Smooth muscle cell (in vitro differentiated cells): ENCODE measurements at regions not wholly inside any gene's neighbourhood (a gene's known extent, or its start where the extent isn't known, plus 50 kb on each side); places are given as distances from the start of the nearest gene placed in this dataset.
"Not testable (repeated sequence)": the region's sequence is repeated elsewhere in the genome, so short reads cannot be mapped to it uniquely, and the experiment has no call there.

Experiments
- DNase-seq: peaks from one replicate; lab custom pipeline; 2025; ENCODE audit not compliant: unreplicated experiment; lab: John Stamatoyannopoulos, UW
- H2AFZ ChIP-seq: fragments of 200-600 bp; sonication (generic); 2 replicates; pipeline ENCODE4 v1.6.0; 2016; ENCODE audit warnings: antibody characterized with exemption, low read depth, mild to moderate bottlenecking
- H3F3A ChIP-seq: fragments of 200-600 bp; sonication (generic); 2 replicates; pipeline ENCODE4 v1.6.0; 2017; ENCODE audit warnings: antibody characterized with exemption, low read depth
- H3K27ac ChIP-seq: fragments of 200-600 bp; sonication (generic); 2 replicates; pipeline ENCODE4 v1.5.1; 2016; ENCODE audit warnings: low read depth, mild to moderate bottlenecking
- H3K27me3 ChIP-seq: fragments of 200-600 bp; sonication (generic); 2 replicates; pipeline ENCODE4 v1.6.1; 2016; ENCODE audit warnings: low read depth, mild to moderate bottlenecking
- H3K36me3 ChIP-seq: fragments of 200-600 bp; sonication (generic); 2 replicates; pipeline ENCODE4 v1.5.1; 2016; ENCODE audit warnings: low read depth
- H3K4me1 ChIP-seq: fragments of 200-600 bp; sonication (generic); 2 replicates; pipeline ENCODE4 v1.5.1; 2016; ENCODE audit warnings: low read depth
- H3K4me2 ChIP-seq: fragments of 200-600 bp; sonication (generic); 2 replicates; pipeline ENCODE4 v1.6.0; 2016; ENCODE audit warnings: mild to moderate bottlenecking
- H3K4me3 ChIP-seq: fragments of 200-600 bp; sonication (generic); 2 replicates; pipeline ENCODE4 v1.5.1; 2016; ENCODE audit warnings: mild to moderate bottlenecking
- H3K79me2 ChIP-seq: fragments of 200-600 bp; sonication (generic); 2 replicates; pipeline ENCODE4 v1.6.0; 2016; ENCODE audit warnings: low read depth, mild to moderate bottlenecking
- H3K9ac ChIP-seq: fragments of 200-600 bp; sonication (generic); 2 replicates; pipeline ENCODE4 v1.6.0; 2016; ENCODE audit warnings: low read depth
- H3K9me3 ChIP-seq: fragments of 200-600 bp; sonication (generic); replicated peaks from 2 replicates; pipeline ENCODE4 v1.5.1; 2016; ENCODE audit warnings: low read depth
- H4K20me1 ChIP-seq: fragments of 200-600 bp; sonication (generic); 2 replicates; pipeline ENCODE4 v1.6.0; 2016; ENCODE audit warnings: low read depth
- WGBS: methylation state at CpG from one replicate; pipeline ENCODE4 v1.1.7; 2016; ENCODE audit warnings: low lambda C conversion rate; 5-methylcytosine and 5-hydroxymethylcytosine counted together
- TF ChIP-seq, protein P1 (sequence below): fragments of 200-600 bp; sonication (generic); IDR thresholded peaks from 2 replicates; pipeline ENCODE4 v1.5.1; 2017; ENCODE audit warnings: borderline replicate concordance, mild to moderate bottlenecking, antibody characterized with exemption; ENCODE audit not compliant: insufficient read depth, poor library complexity, severe bottlenecking

DNA sequence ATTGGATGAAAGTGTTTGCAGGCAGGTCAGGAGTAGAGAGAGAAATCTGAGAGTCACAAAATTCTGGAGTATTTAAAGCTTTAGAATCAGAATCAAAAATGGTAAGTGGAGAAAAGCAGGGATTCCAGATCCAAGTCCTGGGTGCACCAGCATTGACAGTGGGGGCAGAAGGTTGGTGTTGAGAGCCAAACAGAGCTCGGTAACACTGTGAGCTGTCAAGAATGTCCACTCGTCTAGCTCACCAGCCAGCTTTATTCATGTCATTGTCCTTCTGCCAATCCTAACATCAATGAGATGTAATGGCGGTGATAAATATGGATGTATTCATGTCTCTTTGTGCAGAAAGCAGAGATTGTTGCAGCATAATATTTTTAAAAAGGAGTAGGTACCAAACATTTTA, 128.8 kb downstream of the KLF6 start:
- Histone ChIP-seq H3K36me3 (no peaks in the 10 kb centered on the region), H3K79me2 (no peaks in the 10 kb centered on the region), H3K4me2 (no peak overlapping the region), H3F3A (no peaks in the 10 kb centered on the region), H3K4me3 (no peak overlapping the region), H3K9me3 (no peaks in the 10 kb centered on the region), H4K20me1 (no peaks in the 10 kb centered on the region), H3K9ac (no peak overlapping the region), H2AFZ (no peak overlapping the region), H3K27me3 (no peaks in the 10 kb centered on the region), H3K27ac (no peak overlapping the region), H3K4me1 (peaks cover 10% of the 10 kb centered on the region)
- TF ChIP-seq, protein P1, sequence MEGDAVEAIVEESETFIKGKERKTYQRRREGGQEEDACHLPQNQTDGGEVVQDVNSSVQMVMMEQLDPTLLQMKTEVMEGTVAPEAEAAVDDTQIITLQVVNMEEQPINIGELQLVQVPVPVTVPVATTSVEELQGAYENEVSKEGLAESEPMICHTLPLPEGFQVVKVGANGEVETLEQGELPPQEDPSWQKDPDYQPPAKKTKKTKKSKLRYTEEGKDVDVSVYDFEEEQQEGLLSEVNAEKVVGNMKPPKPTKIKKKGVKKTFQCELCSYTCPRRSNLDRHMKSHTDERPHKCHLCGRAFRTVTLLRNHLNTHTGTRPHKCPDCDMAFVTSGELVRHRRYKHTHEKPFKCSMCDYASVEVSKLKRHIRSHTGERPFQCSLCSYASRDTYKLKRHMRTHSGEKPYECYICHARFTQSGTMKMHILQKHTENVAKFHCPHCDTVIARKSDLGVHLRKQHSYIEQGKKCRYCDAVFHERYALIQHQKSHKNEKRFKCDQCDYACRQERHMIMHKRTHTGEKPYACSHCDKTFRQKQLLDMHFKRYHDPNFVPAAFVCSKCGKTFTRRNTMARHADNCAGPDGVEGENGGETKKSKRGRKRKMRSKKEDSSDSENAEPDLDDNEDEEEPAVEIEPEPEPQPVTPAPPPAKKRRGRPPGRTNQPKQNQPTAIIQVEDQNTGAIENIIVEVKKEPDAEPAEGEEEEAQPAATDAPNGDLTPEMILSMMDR: no peak
- DNase-seq: no peak
- WGBS: 79% methylated on average over 3 of the region's 3 CpGs

GRCh38 chr10:3655528-3655927, 129.5 kb downstream of the KLF6 start:
- H3F3A ChIP-seq: no peaks in the 10 kb centered on the region
- H4K20me1 ChIP-seq: no peaks in the 10 kb centered on the region
- no peak overlapping the region for H3K4me2 ChIP-seq
- no peaks in the 10 kb centered on the region for H3K27me3 ChIP-seq
- H3K9ac ChIP-seq: no peak overlapping the region
- H3K4me3 ChIP-seq: no peak overlapping the region
- H3K79me2 ChIP-seq: no peaks in the 10 kb centered on the region
- 83% methylated on average over 7 of the region's 7 CpGs for WGBS
- no peak for DNase-seq
- no peak overlapping the region for H2AFZ ChIP-seq
- no peaks in the 10 kb centered on the region for H3K36me3 ChIP-seq
- H3K27ac ChIP-seq: no peak overlapping the region
- no peaks in the 10 kb centered on the region for H3K9me3 ChIP-seq
- TF ChIP-seq, protein P1: no peak
- peaks cover 10% of the 10 kb centered on the region for H3K4me1 ChIP-seq

- Histone ChIP-seq H3K9ac (no peak overlapping the region), H3K36me3 (no peaks in the 10 kb centered on the region)
- WGBS: 95% methylated on average over 1 of the region's 1 CpG
Measured at GRCh38 chr10:3654980-3655379, 130.0 kb downstream of the KLF6 start.

DNA sequence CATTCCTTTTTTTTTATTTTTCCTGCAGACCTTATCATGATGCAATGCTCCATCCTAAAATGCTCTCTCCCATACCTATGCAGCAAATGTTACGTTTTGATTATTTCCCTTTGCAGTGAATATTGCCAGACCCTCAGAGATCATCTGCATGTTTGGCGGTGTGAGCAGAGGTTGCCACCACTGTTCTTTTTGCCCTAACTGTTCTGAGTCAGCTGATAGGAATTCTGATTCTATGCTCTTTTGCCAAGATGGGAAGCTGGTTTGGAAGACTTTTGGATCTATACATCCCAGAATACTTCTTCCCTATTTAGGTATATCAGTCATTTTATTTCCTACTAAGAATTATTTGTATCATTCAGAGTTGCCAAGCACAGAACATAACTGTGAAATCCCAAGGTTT, 130.5 kb downstream of the KLF6 start:
- no peaks in the 10 kb centered on the region for H3F3A ChIP-seq
- H3K27me3 ChIP-seq: no peaks in the 10 kb centered on the region
- WGBS: 46% methylated on average over 2 of the region's 2 CpGs
- no peaks in the 10 kb centered on the region for H4K20me1 ChIP-seq
- H2AFZ ChIP-seq: no peak overlapping the region
- H3K4me3 ChIP-seq: no peak overlapping the region
- no peaks in the 10 kb centered on the region for H3K79me2 ChIP-seq
- DNase-seq: no peak
- H3K27ac ChIP-seq: no peak overlapping the region
- H3K9me3 ChIP-seq: no peaks in the 10 kb centered on the region
- no peak overlapping the region for H3K9ac ChIP-seq
- no peak overlapping the region for H3K4me2 ChIP-seq
- H3K36me3 ChIP-seq: no peaks in the 10 kb centered on the region
- peaks cover 10% of the 10 kb centered on the region for H3K4me1 ChIP-seq
- TF ChIP-seq, protein P1: no peak

More at GRCh38 chr10:3654980-3655379, 130.0 kb downstream of the KLF6 start:
- H3K4me1 ChIP-seq: peaks cover 10% of the 10 kb centered on the region
- H2AFZ ChIP-seq: no peak overlapping the region
- TF ChIP-seq, protein P1: no peak
- H3K27ac ChIP-seq: no peak overlapping the region
- no peaks in the 10 kb centered on the region for H3F3A ChIP-seq
- no peaks in the 10 kb centered on the region for H4K20me1 ChIP-seq
- DNase-seq: no peak
- no peak overlapping the region for H3K4me2 ChIP-seq
- no peaks in the 10 kb centered on the region for H3K27me3 ChIP-seq
- no peak overlapping the region for H3K4me3 ChIP-seq
- H3K79me2 ChIP-seq: no peaks in the 10 kb centered on the region
- no peaks in the 10 kb centered on the region for H3K9me3 ChIP-seq

- H3K9ac ChIP-seq, H2AFZ ChIP-seq: not testable (repeated sequence)
Measured at GRCh38 chr10:3653303-3653702, 131.7 kb downstream of the KLF6 start.

More at GRCh38 chr10:3653303-3653702, 131.7 kb downstream of the KLF6 start:
- H3K27me3 ChIP-seq, H3F3A ChIP-seq, H3K9me3 ChIP-seq, H3K36me3 ChIP-seq, H4K20me1 ChIP-seq, H3K4me1 ChIP-seq, H3K79me2 ChIP-seq, H3K27ac ChIP-seq, H3K4me3 ChIP-seq, DNase-seq: not testable (repeated sequence)
- peak overlapping the region; percentile 51 for H3K4me2 ChIP-seq
- 88% methylated on average over 2 of the region's 2 CpGs for WGBS
